ENCODE measurements at regions not wholly inside any gene's neighbourhood (a gene's known extent, or its start where the extent isn't known, plus 50 kb on each side); places are given as distances from the start of the nearest gene placed in this dataset.

DNA sequence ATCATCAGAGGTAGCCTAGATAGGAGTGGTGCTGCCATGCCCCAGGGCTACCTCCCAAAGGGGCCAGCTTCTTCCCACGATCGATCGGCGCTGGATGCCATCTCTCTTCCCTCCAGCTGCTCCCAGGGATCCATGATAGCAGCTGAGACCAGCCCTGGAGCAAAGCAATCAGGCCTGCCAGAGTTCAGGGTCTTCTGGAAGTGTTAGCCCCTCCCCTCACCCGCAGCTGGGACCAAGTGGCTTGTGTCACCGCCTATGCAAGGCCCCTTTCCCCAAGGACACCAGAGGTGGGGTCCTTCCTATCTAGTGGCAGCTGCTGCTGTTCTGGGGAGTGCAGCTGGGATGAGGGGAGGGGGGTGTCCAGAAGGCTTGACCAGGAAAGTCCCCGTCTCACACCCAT is 87.0 kb downstream of the IRF2BPL start:
- in situ Hi-C loops (cut with MboI; ENCODE audit: low sequenced_read_pairs in 4 of 4) = no loop called here
- TF ChIP-seq POLR2A (IDR thresholded peaks at IDR 0.05) = no peak
- TF ChIP-seq CTCF (IDR thresholded peaks at IDR 0.05 in 4 of 5, conservative IDR thresholded peaks at IDR 0.05 in 1 of 5) = no peak
- intact Hi-C loops (cut with DNase I; ENCODE audit: low total_unique reads) = no loop called here
- Histone ChIP-seq H3K4me3 (no peak overlapping the region), H3K27me3 (no peaks in the 10 kb centered on the region), H3K36me3 (no peaks in the 10 kb centered on the region), H3K4me1 (peaks cover 16% of the 10 kb centered on the region in 2 donors), H3K27ac (no peak overlapping the region), H3K9me3 (no peaks in the 10 kb centered on the region)
- ATAC-seq (no peak), DNase-seq (no peak)

DNA sequence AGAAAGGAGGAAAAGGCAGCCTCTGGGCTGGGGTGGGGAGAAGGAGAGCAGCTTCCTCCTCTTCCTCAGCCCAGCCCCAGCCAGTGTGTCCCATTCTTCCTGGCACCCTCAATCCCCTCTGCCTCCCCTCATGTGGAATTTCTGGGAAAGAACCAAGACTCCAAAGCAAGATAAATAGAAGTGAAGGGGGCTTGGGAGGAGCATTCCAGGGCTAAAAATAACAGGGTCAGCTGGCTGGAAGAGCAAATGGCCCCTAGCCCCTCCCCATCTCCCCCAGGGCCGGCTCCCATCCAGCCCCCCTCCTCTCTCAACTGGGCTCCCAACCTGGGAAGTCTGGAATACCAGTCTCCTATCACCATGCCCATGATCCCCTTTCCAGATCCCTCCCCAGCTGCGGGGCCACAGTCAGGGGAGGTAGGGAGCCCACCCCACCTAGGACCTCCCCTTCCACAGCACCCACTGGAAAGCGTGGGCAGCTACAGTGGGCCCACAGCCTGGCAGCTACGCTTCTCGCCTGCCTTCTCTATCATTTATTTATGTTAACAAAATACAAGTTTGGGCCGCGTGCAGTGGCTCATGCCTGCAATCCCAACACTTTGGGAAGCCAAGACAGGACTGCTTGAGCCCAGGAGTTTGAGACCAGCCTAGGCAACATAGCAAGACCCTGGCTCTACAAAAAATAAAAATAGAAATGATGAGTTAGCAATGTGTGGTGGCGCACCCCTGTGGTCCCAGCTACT is 88.3 kb downstream of the IRF2BPL start:
- no peak overlapping the region for H3K27ac ChIP-seq
- TF ChIP-seq CTCF (IDR thresholded peaks at IDR 0.05 in 4 of 5, conservative IDR thresholded peaks at IDR 0.05 in 1 of 5) (no peak), POLR2A (IDR thresholded peaks at IDR 0.05) (no peak)
- intact Hi-C loops (cut with DNase I; ENCODE audit: low total_unique reads) = no loop called here
- in situ Hi-C loops (cut with MboI; ENCODE audit: low sequenced_read_pairs in 4 of 4) = no loop called here
- DNase-seq = no peak
- no peak overlapping the region for H3K4me3 ChIP-seq
- H3K27me3 ChIP-seq = no peaks in the 10 kb centered on the region
- no peaks in the 10 kb centered on the region for H3K36me3 ChIP-seq
- no peaks in the 10 kb centered on the region for H3K9me3 ChIP-seq
- H3K4me1 ChIP-seq = peaks cover 16% of the 10 kb centered on the region in 2 donors
- ATAC-seq = no peak

DNA sequence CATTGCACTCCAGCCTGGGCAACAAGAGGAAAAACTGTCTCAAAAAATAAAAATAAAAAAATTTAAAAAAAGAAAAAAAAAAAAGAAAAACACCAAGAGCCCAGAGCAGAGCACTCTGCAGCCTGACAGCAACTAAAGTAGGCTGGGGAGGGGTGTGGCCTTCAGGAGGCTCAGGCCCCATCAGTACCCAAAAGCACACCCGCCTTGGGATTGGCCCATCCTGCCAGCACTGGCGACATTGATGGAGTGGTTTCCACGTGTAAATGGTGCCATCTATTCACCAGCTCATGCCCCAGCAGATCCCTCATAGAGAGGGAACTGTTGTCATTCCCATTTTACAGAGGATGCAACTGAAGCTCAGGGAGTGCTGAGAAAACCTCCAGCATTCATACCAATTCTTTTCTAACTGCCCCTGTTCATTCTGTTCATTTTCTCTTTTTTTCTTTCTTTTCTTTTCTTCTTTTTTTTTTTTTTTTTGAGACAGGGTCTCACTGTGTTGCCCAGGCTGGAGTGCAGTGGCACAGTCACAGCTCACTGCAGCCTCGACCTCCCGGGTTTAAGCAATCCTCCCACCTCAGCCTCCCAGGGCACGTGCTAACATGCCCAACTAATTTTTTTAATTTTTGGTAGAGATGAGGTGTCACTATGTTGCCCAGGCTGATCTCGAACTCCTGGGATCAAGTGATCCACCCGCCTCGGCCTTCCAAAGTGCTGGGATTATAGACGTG is 89.3 kb downstream of the IRF2BPL start:
- in situ Hi-C loops (cut with MboI; ENCODE audit: low sequenced_read_pairs in 4 of 4) (no loop called here), intact Hi-C loops (cut with DNase I; ENCODE audit: low total_unique reads) (no loop called here)
- Histone ChIP-seq H3K27ac (no peak overlapping the region), H3K36me3 (no peaks in the 10 kb centered on the region), H3K9me3 (no peaks in the 10 kb centered on the region), H3K4me3 (no peak overlapping the region), H3K4me1 (peaks cover 16% of the 10 kb centered on the region in 2 donors), H3K27me3 (no peaks in the 10 kb centered on the region)
- TF ChIP-seq CTCF (IDR thresholded peaks at IDR 0.05 in 4 of 5, conservative IDR thresholded peaks at IDR 0.05 in 1 of 5) (no peak), POLR2A (IDR thresholded peaks at IDR 0.05) (no peak)
- ATAC-seq = no peak
- DNase-seq = no peak

DNA sequence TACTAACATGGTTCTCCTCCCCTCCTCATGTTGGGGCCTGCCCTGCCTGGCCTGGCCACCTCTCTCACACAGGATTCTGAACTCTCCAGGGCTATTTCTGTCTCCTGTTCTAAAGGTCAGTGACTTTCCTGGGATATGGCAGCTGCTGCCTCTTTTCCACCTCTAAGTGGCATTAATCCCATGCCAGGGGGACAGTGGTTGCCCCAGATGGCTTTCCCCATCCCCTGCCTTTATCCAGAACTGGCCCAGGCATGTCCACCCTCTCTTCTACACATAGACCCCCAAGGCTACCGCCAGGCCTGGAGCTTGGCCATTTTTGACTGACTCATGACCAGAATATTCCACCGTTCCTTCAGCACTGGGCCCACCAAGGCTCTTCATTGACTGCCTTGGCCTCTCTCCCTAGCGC is 90.4 kb downstream of the IRF2BPL start:
- no peaks in the 10 kb centered on the region for H3K36me3 ChIP-seq
- peak overlapping the region; percentile 67 to 78 (median 72) for H3K27ac ChIP-seq
- intact Hi-C loops (cut with DNase I; ENCODE audit: low total_unique reads) = no loop called here
- H3K4me1 ChIP-seq = peaks cover 16% of the 10 kb centered on the region in 2 donors
- in situ Hi-C loops (cut with MboI; ENCODE audit: low sequenced_read_pairs in 4 of 4) = no loop called here
- peak in 1 of 2 donors; percentile 68 for ATAC-seq
- no peaks in the 10 kb centered on the region for H3K9me3 ChIP-seq
- peak in 1 of 2 donors; percentile 41 for DNase-seq
- TF ChIP-seq CTCF (IDR thresholded peaks at IDR 0.05 in 4 of 5, conservative IDR thresholded peaks at IDR 0.05 in 1 of 5) (no peak), POLR2A (IDR thresholded peaks at IDR 0.05) (no peak)
- H3K4me3 ChIP-seq = no peak overlapping the region
- no peaks in the 10 kb centered on the region for H3K27me3 ChIP-seq
